HG03460 (cell line): ENCODE measurements at regions not wholly inside any gene's neighbourhood (a gene's known extent, or its start where the extent isn't known, plus 50 kb on each side); places are given as distances from the start of the nearest gene placed in this dataset.
"Not testable (repeated sequence)": the region's sequence is repeated elsewhere in the genome, so short reads cannot be mapped to it uniquely, and the experiment has no call there.

Experiments
- ATAC-seq: cut with Tn5 transposase; IDR thresholded peaks from one replicate; pipeline ENCODE4 v1.9.1; 2021; ENCODE audit not compliant: unreplicated experiment

DNA sequence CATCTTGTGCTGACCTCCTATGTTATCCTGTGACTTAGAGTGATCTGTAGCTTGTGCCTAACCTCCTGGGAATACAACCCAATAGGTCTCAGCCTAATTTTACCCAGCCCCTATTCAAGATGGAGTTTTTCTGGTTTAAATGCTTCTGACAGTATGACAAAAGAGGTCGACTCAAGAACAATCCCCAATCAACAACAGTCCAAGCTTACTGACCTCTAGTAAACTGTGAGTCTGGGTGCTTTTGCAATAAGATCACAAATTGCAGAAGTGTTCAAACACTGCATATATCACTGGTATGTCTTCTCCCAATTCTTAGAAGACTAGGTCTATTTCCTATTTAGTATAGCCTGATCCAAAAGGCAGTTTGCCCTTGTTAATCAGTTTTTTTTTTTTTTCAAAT lies 323.5 kb upstream of the PTGER4 start:
- ATAC-seq, result no peak

DNA sequence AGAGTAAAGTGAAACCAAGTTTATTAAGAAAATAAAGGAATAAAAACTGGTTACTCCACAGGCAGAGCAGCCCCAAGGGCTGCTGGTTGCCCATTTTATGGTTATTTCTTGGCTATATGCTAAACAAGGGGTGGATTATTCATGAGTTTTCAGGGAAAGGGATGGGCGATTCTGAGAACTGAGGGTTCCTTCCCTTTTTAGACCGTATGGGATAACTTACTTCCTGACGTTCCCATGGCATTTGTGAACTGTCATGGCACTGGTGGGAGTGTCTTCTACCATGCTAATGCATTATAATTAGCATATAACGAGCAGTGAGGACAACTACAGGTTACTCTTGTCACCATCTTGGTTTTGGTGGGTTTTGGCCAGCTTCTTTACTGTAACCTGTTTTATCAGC lies 323.9 kb upstream of the PTGER4 start:
- no peak for ATAC-seq

DNA sequence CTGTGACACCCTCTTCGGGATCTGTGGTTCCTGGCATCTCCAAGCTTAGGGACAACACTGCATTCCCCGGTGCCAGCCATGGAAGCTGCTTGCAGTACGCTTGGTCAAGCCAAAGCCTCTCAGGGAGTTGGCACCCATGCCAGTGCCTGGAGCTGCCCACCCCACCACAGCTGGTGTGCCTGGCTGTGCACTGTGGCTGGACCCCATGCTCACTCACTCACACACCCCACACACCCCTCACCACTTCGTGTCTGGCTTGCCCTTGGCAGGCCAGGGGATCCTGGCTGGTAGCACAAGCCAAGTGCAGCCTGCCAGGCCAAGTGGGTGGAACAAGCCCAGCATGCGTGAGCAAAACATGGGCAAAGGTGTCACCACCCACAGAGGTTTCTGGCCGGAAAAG lies 324.5 kb upstream of the PTGER4 start:
- no peak for ATAC-seq

DNA sequence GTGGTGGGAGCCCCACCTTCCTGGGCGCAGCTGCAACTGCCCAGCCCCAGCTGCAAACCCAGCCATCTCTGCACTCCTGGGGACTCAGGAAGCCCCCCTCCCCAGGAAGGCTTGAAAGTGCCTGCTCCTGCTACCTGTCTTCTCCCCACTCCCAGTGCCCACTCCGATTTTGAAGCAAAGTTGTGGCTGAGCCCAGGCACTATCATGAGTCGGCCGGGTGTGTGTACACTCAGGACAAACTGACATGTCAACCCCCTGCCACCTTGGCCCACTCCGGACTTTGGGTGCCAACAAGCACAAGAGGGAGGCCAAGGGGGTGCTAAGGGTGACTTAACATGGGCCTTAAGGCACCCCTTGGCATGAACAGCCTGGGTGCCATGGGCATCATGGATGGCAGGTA lies 325.5 kb upstream of the PTGER4 start:
- ATAC-seq, result no peak

DNA sequence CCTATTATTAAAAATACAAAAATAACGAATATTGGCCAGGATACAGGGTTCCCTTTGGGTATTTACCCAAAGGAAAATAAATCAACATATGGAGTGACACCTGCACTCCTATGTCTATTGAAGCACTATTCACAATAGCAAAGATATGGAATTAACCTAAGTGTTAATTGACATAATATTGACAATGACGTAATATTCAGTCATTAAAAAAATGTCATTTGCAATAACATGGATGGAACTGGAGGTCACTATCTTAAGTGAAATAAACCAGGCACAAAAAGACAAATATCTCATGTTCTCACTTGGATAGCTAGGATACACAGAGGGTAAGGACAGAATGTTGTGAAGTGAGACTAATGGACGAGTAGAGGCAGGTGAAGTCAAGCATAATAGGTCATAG lies 326.3 kb upstream of the PTGER4 start:
- ATAC-seq, result no peak

DNA sequence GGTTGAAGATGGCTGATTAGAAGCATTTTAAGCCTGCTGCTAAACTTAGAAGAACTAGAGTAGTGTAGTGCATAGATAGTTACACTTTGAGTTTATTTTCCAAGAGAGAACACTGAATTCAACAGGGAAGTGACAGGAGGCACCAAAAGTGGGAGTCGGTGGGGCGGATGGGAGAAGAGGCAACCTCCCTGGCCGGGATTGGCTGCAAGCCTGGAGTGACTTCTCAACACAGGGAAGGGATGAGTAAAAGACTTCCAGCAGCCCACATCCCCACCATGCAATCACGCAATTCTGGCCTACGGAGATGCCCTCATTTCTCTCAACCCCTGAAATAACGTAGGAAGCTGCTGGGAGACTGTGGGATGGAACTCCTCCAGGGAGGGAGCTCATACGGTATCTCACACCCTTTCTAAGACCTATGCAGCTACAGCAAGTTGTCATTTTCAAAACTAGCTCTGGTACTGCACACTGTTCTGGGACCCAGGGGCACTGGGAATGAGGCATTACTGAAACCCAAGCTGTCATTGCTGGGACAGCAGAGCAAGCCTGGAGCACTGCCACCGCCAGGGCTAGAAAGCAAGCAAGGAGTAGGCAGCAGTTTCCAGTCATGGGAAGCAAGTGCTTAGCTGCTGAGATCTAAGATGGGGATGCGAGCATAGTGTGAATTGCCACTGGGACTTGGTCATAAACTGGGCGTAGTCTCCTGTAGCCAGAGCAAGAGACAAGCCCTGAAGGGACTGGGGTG lies 331.6 kb upstream of the PTGER4 start:
- no peak for ATAC-seq

DNA sequence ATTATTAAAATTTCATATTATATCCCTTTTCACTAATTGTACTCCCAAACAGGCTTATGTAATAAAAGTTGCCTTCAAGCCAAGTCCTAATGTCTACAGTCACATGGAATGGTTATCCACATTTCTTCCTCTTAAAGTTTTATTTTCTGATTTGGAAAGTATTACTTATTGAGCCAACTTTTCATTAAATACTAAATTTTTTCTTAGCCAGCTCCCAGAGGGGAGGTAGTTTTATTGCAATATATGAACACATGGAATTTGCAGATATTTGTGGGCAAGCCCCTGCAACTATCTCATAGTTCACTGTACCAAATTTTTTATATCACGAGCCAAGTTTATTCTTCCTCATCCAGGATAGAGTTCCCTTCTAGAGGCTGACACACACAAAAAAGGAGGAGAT lies 332.8 kb upstream of the PTGER4 start:
- no peak for ATAC-seq

DNA sequence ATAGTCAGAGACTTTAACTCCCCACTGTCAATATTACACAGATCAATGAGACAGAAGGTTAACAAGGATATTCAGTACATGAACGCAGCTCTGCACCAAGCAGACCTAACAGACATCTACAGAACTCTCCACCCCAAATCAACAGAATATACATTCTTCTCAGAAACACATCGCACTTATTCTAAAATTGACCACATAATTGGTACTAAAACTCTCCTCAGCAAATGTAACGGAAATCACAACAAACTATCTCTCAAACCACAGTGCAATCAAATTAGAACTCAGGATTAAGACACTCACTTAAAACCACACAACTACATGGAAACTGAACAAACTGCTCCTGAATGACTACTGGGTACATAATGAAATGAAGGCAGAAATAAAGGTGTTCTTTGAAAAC lies 341.3 kb upstream of the PTGER4 start:
- not testable (repeated sequence) for ATAC-seq

DNA sequence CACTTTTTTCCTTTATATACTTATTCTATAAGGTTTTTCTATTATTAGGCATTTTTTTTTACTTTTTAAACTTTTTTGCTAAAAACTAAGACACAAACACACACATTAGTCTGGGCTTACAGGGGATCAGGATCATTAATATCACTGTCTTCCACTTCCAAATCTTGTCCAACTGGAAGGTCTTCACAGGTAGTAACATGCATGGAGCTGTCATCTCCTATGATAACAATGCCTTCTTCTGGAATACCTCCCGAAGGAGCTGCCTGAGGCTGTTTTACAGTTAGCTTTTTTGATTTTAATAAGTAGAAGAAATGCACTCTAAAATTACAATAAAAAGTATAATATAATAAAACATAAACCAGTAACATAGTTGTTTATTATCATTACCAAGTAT lies 345.5 kb upstream of the PTGER4 start:
- ATAC-seq, result no peak

DNA sequence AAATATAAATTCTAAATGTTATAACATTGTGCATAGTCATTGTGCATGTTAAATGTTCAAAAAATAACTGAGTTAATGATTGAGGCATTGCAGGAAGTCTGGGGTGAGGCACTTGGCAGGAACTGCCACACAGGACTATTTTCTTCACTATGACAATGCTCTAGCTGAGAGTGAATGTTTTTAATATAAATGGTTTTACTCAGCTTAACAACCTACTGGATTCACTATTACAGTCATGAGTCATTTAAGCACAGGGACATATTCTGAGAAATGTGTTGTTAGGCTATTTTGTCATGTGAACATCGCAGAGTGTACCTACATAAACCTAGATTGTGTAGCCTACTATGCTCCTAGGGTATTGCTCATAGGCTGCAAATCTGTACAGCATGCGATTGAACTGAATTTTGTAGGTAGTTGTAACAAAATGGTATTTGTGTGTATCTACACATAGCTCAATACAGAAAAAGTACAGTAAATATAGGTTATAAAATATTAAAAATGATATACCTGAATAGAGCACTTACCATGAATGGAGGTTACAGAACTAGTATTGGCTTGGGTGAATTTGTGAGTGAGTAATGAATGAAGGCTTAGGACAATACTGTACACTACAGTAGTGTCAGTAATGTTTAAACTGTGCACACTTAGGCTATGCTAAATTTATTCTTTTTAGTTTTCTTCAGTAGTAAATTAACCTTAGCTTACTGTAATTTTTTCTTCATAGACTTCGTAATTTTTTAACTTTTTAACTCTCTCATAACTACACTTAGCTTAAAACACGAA lies 346.1 kb upstream of the PTGER4 start:
- peak; percentile 74 for ATAC-seq

DNA sequence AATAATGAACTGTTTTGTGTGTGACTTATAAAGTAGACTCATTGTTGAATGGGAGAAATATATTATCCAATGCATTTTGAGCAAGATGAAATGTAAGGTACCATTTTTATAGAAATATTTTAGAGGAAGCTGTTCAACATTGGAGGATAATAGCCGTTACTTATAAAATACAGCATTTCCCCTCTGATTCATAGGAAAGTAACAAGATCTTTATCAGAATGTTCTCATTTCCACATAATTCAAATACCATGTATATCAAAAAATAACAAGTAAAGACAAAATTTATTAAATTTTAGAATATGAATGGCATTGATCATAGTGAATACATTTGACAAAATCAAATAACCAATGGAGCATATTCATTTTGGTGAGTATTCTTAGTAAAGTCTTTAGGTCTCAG lies 346.7 kb upstream of the PTGER4 start:
- no peak for ATAC-seq

DNA sequence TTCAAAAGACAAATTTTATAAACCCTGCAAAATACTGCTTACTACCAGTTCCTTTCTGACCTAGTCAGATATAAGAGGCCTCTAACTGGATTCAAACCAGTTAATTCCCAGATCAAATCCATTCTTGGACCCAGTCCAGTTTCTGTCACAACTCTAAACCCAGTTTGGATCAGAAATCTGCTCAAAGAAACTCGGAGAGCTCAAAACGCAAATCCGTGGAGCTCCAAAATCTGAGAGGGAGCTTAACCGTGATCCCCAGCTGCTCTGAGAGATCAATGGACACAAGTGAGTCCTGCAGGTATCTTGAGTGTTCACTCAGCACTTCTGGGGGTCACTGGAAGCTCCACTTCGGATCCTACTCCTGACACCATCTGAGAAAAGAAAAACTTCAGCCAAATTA lies 348.1 kb upstream of the PTGER4 start:
- no peak for ATAC-seq

DNA sequence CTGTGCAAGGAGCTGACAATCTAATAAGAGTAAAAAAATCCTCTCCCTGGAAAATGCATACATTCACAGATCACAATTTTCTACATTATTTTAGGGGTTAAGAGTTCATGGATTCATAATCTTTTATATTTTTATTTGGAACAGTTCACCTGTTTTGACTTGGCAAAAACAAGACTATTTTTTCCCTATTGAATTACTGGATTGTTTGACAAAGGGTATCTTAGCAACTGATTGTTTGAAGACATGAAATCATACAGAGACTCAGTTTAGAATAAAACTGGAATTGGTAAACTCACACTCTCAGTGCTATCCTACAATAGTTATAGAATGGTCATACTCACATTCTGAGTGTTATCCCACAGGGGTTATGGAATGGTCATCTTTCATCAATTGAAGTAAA lies 358.2 kb upstream of the PTGER4 start:
- no peak for ATAC-seq

DNA sequence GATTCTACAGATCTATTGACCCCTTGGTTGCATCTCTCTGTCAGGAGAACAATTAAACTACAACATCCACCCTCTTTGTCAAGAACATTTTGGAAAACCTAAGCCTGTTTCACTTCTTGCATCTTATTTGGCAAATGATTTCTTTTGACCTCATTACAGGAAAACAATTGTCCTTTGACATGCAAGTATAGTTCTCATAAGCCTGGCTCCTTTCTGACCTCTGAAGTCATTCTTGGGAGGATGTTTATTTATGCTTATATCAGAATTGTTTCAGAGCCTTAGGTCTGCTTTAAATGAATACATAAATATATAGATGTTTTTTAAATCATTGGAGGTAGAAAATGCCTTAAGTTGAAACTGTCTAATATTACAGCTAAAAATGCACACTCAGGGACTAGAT lies 361.3 kb upstream of the PTGER4 start:
- ATAC-seq, result no peak

DNA sequence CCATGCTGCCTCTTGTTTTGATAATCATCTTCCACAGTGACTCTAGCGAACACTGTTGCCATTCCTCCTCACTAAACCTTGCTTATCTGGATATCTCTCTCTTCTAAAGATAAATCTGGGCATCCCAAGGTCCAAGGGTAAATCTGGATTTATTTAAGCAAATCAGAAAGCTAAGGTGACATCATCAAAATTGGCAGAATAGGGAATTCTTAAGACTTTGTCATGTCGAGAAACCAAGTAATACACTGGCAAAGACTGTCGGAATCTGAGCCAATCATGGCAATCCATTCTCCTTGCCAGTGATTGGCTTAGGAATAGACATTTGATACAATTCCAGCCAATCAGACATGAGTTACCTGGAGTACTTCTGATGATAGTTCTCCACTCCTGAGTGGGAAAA lies 362.7 kb upstream of the PTGER4 start:
- no peak for ATAC-seq

DNA sequence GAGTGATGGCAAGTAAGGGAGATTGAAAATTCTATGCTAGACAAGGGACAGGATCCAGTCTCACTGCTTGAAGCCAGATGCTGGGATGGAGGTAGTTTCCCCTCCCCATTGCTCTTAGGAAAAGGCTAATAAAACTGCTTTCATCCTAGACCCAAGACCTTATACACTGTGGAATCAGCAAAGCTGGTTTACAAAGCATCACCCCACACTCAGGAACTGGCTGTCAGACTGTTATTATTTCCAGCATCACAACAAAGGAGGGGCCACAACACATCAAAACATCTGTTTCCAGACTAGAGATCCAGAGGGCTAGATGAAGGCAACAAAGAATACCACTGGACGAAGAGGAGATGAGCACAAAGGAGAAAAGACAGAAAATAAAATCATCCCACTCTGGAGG lies 364.6 kb upstream of the PTGER4 start:
- ATAC-seq, result no peak

DNA sequence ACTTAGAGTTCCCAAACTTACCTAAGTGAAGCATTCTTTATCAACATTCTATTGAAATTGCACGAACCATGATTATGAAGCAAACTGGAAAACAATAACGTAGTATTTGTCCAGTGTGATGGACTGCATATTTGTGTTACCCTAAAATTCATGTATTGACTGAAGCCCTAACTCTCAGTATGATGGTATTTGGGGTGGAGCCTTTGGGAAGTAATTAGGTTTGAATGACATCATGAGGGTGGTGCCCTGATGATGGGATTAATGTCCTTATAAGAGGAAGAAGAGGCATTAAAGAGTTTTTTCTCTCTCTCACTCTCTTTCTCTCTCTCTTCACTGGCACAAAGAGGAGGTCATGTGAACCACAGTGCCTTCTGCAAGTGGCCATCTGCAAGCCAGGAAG lies 365.4 kb upstream of the PTGER4 start:
- no peak for ATAC-seq

DNA sequence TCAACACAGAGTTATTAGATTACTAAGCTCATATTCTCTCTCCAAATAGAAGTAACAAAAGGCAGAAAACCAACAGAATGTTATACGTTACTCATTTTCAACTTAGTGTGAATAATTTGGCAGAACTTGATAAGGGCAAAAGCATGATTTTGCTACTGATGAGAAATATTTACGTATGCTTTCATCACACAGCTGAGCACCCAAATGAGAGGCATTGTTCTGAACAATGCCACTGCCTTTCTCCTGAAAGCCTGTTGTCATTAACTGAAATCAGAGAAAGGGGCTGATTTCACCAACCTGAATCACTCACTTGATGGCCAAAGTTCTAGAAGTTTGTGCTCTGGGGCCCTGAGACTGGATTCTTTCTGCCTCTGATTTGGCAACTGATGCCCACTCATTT lies 367.5 kb upstream of the PTGER4 start:
- no peak for ATAC-seq

DNA sequence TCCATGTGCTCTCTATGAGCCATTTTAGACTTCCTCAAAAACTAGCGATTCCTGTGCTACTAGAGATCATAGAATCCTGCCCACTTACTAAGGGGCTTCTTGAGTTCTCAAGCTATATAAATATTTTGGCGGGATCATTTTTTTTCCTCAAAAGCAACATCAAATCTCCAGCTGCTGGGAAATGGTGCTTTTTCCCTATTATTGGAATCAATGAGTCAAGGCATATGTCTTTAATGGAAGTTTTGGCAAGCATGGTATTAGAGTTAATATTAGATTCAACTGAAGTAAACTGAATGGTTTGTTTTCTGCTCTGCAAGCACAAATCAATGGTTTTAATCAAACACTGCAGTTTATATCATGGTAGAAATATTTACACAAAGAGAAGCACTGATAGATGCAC lies 369.9 kb upstream of the PTGER4 start:
- no peak for ATAC-seq

DNA sequence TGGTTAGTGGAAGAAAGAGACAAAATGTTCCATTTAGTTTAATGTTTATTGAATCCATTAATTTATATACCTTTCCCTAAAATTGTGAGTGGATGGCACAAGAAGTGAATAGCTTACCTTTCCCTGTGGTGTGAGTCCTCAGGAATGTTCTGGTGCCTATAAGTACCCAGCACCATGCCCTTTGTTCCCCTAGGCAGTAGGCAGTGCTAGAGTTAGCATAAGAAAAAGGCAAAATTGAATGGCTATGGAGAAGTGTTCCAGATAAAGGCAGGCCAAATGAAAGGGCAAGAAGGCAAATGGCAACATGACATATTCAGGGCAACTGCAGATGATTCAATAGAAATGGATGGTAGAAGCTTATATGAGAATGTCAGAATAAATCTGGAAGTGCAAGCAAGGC lies 370.8 kb upstream of the PTGER4 start:
- no peak for ATAC-seq

DNA sequence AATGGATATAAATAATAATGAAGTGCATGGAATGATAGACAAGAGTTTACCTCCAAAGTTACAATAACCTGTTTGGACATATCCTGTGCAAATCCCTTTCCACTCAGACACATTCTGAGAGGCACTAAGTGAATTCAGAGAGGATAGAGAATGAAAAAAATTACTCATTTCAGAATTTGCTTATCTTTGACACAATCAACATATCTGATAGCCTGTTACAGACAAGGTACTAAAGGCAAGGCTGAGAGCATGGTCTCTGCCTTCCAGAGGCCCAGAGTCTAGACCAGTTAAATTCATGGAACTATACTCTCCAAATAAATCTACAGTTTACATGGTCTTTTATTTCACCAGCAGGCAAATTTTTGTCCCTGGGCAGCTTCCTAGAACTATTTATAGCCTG lies 371.8 kb upstream of the PTGER4 start:
- ATAC-seq, result no peak

DNA sequence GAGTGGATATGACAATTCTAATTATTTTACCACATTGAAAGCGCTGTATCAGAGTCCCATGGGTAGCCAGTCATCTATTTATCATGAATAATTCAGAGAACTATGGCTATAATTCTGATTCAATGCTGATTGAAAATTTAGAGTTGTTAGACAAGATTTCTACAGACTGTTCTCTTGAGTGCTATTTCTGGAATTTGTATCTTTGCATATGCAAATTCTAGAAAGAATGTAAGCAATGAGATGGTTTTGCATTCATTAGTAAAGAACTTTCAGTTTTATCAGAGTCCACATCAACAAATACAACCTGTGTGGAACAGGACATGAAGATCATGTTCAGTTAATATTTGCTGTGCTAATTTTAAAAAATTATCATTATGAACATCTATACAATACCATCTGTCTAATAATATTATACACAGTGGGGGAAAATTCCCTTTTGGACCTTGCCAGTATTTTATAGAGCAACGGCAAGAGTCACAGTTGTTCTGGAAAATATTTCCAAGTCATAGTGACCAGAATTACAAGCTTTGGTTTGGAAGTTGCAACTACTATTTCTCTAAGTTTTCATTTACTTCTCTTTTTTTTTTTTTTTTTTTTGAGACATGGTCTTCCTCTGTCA lies 372.7 kb upstream of the PTGER4 start:
- ATAC-seq, result no peak
